Heart left ventricle (tissue), 13 donors: ENCODE measurements at regions not wholly inside any gene's neighbourhood (a gene's known extent, or its start where the extent isn't known, plus 50 kb on each side); places are given as distances from the start of the nearest gene placed in this dataset.
"Not testable (repeated sequence)": the region's sequence is repeated elsewhere in the genome, so short reads cannot be mapped to it uniquely, and the experiment has no call there.

ENCODE experiments used
- POLR2A ChIP-seq, 2 donors: fragments of 450-650 bp; IDR thresholded peaks; one replicate each; pipeline ENCODE4 v1.6.1; 2017; ENCODE audit warnings: antibody characterized with exemption in 2 of 2, mild to moderate bottlenecking in 2 of 2, moderate library complexity in 2 of 2
- TF ChIP-seq, protein P1 (sequence below), 12 donors: fragments of 200-600 bp; sonication (generic) in 4 of 12; IDR thresholded peaks; one replicate each; pipeline versions ENCODE4 v1.5.0 to v1.8.0; 2018 to 2022; ENCODE audit warnings: antibody characterized with exemption in 12 of 12, mild to moderate bottlenecking in 5 of 12
- donor health status: ischemic (EF 13 %, LVEDD 7.1; RV severe dilation, severe dysfunction).
- donor health status: DM: no; HTN: yes; CAD: no.
- donor health status: DM: no; HTN: no; CAD: no.
- donor health status: ischemic (EF 25% LVEDD 6.9; RV normal size, moderate dysfunction).
- donor health status: ischemic (EF 25% LVEDD 5.7; RV mildly dilated, moderate dysfunction).
- donor health status: ischemic (EF 35%, LVEDD 5.7; RV mildly dilated, moderate dysfunction).
- donor health status: nonischemic (EF 11% LVEDD 7.7; RV severe dilation, severe dysfunction).
- donor health status: DM: yes; HTN: yes; CAD: no.
- donor health status: PGD.
- donor health status: ischemic (EF 29% LVEDD 5.4; RV normal size, mild dysfunction).
- donor health status: nonischemic (EF 23%, LVEDD 6.1; RV moderate dilation, normal function).

DNA sequence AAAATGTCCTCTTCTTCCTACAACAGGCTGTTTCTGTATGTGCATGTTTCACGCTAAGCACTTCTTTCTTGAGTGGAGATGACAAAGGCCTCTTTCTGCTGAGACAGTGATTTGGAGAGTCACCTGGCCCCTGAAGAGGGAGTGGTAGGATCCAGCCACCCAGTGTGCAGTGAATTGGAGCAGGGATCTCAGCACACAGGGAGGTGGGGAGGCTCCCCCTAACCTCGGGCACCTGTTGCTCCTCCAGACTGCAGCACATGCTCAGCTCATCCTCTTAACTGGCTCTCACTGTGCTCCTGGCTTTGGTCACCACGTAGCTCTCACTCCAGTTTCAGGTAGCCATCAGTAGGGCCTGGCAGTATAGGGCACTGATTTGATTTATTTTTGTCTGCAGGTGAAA is 87.6 kb upstream of the GPR89A start:
- not testable (repeated sequence) for TF ChIP-seq POLR2A (IDR thresholded peaks at IDR 0.05)
- TF ChIP-seq, protein P1, sequence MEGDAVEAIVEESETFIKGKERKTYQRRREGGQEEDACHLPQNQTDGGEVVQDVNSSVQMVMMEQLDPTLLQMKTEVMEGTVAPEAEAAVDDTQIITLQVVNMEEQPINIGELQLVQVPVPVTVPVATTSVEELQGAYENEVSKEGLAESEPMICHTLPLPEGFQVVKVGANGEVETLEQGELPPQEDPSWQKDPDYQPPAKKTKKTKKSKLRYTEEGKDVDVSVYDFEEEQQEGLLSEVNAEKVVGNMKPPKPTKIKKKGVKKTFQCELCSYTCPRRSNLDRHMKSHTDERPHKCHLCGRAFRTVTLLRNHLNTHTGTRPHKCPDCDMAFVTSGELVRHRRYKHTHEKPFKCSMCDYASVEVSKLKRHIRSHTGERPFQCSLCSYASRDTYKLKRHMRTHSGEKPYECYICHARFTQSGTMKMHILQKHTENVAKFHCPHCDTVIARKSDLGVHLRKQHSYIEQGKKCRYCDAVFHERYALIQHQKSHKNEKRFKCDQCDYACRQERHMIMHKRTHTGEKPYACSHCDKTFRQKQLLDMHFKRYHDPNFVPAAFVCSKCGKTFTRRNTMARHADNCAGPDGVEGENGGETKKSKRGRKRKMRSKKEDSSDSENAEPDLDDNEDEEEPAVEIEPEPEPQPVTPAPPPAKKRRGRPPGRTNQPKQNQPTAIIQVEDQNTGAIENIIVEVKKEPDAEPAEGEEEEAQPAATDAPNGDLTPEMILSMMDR (IDR thresholded peaks at IDR 0.05) = not testable (repeated sequence)
